ENCODE measurements at regions not wholly inside any gene's neighbourhood (a gene's known extent, or its start where the extent isn't known, plus 50 kb on each side); places are given as distances from the start of the nearest gene placed in this dataset.

GRCh38 chr11:105208019-105208418 is 68.5 kb upstream of the CARD18 start:
- no peak for TF ChIP-seq CTCF (IDR thresholded peaks at IDR 0.05 in 2 of 3, conservative IDR thresholded peaks at IDR 0.05 in 1 of 3; ENCODE audit: control insufficient read depth in 2 of 3, extremely low read depth in 1 of 3, insufficient read depth in 1 of 3, low read depth in 3 of 3, low read length in 3 of 3)
- no peak for TF ChIP-seq EZH2 (IDR thresholded peaks at IDR 0.05; ENCODE audit: borderline replicate concordance, control insufficient read depth, low read depth, low read length)
- no peak for TF ChIP-seq JUND (IDR thresholded peaks at IDR 0.05; ENCODE audit: low read depth, low read length)
- TF ChIP-seq USF2 (IDR thresholded peaks at IDR 0.05; ENCODE audit: borderline replicate concordance, low read depth, low read length): no peak
- no peak for TF ChIP-seq RCOR1 (conservative IDR thresholded peaks at IDR 0.05; ENCODE audit: low read depth, low read length)
- TF ChIP-seq ATF7 (IDR thresholded peaks at IDR 0.05; ENCODE audit: low read depth): no peak
- TF ChIP-seq DPF2 (IDR thresholded peaks at IDR 0.05): no peak
- no peak for TF ChIP-seq POLR2AphosphoS5 (IDR thresholded peaks at IDR 0.05; ENCODE audit: low read length)
- TF ChIP-seq GABPA (IDR thresholded peaks at IDR 0.05; ENCODE audit: low read depth): no peak

Data from GM12878 (cell line).